M059J (cell line): ENCODE measurements at regions not wholly inside any gene's neighbourhood (a gene's known extent, or its start where the extent isn't known, plus 50 kb on each side); places are given as distances from the start of the nearest gene placed in this dataset.
A peak's percentile ranks its signal among the peaks of the same experiment; 100 is the strongest.
"Not testable (repeated sequence)": the region's sequence is repeated elsewhere in the genome, so short reads cannot be mapped to it uniquely, and the experiment has no call there.

ENCODE experiments used
- DNase-seq: peaks from one replicate; pipeline ENCODE4 v3.0.0-alpha.2; 2012; ENCODE audit warnings: low read depth

- no peak for DNase-seq
Measured at GRCh38 chr13:24563087-24563486, 50.5 kb upstream of the PARP4 start.

DNA sequence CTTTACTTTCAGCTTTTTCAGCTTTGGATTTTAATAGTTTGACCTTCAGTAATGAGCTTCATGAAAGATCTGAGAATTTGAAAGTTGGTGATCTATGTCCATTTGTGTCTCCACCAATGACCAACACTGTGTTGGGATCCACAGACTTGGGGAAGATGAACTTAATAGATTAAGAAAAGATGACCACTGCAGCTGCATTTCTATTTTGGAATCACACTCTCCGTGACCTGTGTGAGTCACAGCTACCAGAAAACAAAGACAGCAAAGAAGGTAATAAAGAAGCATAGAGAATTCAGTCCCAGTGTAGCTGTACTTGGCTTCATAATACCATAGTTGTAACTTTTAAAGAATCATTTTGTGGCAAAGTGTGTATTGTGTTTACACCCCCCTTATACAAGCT, 51.4 kb upstream of the PARP4 start:
- DNase-seq, result peak; percentile 23

- no peak for DNase-seq
Measured at GRCh38 chr13:24564881-24565280, 52.3 kb upstream of the PARP4 start.

GRCh38 chr13:24567593-24567992, 55.0 kb upstream of the PARP4 start:
- DNase-seq, result not testable (repeated sequence)

DNA sequence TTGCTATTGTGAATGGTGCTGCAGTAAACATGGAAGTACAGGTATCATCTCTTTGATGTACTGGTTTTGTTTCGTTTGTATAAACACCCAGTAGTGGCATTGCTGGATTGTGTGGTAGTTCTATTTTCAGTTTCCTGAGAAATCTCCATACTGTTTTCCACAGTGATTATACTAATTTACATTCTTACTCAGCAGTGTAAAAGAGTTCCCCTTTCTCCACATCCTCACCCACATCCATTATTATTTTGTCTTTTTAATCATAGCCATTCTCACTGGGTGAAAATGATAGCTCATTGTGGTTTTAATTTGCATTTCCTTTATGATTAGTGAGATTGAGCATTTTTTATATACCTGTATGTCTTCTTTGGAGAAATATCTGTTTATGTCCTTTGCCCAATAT, 62.3 kb upstream of the PARP4 start:
- no peak for DNase-seq

DNA sequence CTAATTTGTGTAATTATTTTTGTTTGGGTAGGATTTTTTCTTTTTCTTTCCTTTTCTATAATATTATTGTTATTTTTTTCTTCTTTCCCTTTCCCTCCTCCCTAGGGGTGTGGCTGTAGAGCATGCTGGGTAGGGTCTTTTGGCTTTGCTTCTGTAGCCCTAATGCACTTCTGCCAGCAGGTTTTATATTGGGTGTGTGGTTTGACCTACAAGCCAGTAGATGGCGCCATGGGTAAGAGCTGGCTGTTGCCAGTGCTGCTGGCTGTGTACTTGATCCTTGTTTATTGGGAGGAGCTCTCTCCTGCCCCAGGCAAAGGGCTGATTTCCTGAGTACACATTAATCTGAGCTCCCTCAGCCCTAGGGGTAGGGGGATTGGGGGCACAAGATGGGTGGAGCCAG, 67.7 kb upstream of the PARP4 start:
- DNase-seq, result peak; percentile 28

DNA sequence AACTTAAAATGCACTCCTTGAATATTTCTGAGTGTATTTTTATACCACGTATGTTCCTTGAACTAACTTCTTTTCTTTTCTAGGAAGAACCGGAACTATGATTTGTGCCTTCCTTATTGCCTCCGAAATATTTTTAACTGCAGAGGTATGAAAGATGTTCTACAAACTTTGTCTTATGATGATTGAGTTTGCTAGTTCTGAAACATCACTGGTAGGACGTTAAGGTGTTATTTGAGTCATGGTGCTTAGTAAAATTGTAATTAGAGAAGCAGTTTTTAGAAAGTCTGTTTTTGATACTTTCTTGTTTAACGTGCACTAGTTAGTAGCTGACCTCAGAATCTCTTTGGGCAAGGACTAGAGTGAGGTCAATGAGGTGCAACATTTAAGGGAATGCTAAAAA, 69.0 kb upstream of the PARP4 start:
- DNase-seq, result not testable (repeated sequence)

- not testable (repeated sequence) for DNase-seq
Measured at GRCh38 chr13:24591697-24592096, 79.1 kb upstream of the PARP4 start.

- DNase-seq, result not testable (repeated sequence)
Measured at GRCh38 chr13:24597906-24598670, 82.1 kb upstream of the ATP12A start.

DNA sequence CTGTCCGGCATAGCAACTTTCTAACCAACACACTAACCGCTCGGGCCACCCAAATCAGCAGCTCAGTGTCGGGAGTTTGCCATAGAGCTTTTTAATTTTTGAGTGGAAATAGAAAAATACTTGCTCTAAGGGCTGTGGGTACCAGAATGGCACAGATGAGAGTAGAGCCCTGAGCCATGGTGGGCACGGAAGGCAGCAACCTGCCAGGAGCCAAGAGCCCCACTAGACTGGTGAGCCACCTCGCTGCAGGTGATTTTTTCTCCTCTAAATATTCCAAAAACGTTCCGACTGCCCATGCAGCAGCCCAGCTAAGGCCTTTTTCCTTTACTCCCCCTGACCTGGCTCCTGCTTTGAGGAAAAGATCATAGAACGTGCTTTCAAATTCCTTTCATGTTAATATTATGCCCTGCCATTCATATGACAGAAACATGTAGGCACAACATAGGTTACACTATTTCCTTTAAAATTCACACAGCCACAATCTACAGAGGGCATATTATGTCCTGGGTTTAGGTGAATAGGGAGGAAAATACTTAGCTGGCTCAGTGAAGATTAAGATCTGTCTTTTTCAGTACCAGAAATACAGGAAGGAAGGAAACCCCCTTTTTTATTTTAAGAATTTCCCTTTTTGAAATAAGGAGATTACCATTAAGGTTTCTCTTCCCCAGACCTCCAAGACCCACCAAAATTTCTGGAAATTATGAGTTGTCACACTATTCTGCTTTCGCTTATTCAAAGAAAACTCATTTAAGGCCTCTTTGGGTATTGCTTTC, 81.0 kb upstream of the ATP12A start:
- DNase-seq, result not testable (repeated sequence)

DNA sequence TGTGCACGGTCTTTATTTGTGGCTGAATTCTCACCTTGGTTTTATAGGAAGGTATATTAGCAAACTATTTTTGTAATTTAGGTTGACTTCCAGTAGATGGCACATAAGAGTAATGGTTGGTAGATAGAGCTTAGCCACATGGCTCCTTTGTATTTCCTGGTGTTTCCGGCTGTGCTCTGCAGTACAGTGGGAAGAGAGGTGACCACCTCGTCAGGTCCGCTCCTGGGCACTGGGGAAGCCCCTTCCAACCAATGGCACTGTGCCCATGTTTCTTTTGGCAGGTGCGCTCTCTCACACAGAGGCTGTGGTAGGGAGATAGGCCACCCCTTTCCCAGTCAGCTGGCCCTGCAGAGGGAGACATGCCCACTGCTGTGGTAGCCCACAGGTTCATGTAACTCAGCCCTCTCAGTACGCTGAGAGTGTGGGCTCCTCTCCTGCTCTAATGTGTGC, 74.3 kb upstream of the ATP12A start:
- DNase-seq, result no peak

GRCh38 chr13:24606486-24607170, 73.6 kb upstream of the ATP12A start:
- DNase-seq, result no peak

- no peak for DNase-seq
Measured at GRCh38 chr13:24610956-24611355, 69.3 kb upstream of the ATP12A start.

- no peak for DNase-seq
Measured at GRCh38 chr13:24612726-24613125, 67.5 kb upstream of the ATP12A start.

DNA sequence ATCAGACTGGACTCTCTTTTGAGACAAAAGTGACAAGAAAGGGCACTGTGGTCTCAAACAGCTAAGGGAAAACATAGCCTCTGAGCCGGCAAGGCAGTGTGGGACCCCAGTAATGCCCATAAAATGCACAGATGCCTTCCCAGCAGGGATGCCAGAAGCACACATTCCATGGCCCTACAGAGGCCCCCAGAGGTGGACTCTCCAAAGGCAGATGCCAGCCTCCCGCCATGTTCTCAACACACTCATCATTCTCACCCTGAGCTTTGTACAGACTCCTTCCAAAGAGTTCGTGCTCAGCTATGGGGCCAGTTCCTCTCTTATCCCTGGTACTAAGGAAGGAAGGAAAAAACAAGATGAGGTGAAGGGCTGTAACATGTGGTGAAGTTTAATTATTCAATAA, 67.1 kb upstream of the ATP12A start:
- DNase-seq, result no peak

- no peak for DNase-seq
Measured at GRCh38 chr13:24613755-24614154, 66.5 kb upstream of the ATP12A start.

GRCh38 chr13:24614306-24615080, 65.7 kb upstream of the ATP12A start:
- no peak for DNase-seq

GRCh38 chr13:24615114-24615513, 65.1 kb upstream of the ATP12A start:
- no peak for DNase-seq

- no peak for DNase-seq
Measured at GRCh38 chr13:24615911-24616472, 64.2 kb upstream of the ATP12A start.

GRCh38 chr13:24616514-24616913, 63.7 kb upstream of the ATP12A start:
- no peak for DNase-seq

GRCh38 chr13:24617256-24618010, 62.8 kb upstream of the ATP12A start:
- no peak for DNase-seq
